NK-92 (cell line): ENCODE measurements at regions not wholly inside any gene's neighbourhood (a gene's known extent, or its start where the extent isn't known, plus 50 kb on each side); places are given as distances from the start of the nearest gene placed in this dataset.
"Not testable (repeated sequence)": the region's sequence is repeated elsewhere in the genome, so short reads cannot be mapped to it uniquely, and the experiment has no call there.

ENCODE experiments used
- DNase-seq: peaks from one replicate; lab custom pipeline; 2025; ENCODE audit not compliant: unreplicated experiment; lab: John Stamatoyannopoulos, UW

GRCh38 chr11:38900211-38900610 is 2302.2 kb upstream of the RAG2 start:
- DNase-seq = no peak

GRCh38 chr11:38894201-38894600 is 2296.2 kb upstream of the RAG2 start:
- DNase-seq = not testable (repeated sequence)

- DNase-seq = no peak
Measured at GRCh38 chr11:38884145-38884865, 2286.3 kb upstream of the RAG2 start.

GRCh38 chr11:38867338-38867737 is 2269.3 kb upstream of the RAG2 start:
- no peak for DNase-seq

GRCh38 chr11:38865922-38866321 is 2267.9 kb upstream of the RAG2 start:
- no peak for DNase-seq

- no peak for DNase-seq
Measured at GRCh38 chr11:38842991-38843390, 2245.0 kb upstream of the RAG2 start.

- DNase-seq = no peak
Measured at GRCh38 chr11:38839071-38839470, 2241.0 kb upstream of the RAG2 start.

GRCh38 chr11:38835966-38836365 is 2237.9 kb upstream of the RAG2 start:
- no peak for DNase-seq

- DNase-seq = no peak
Measured at GRCh38 chr11:38824573-38824972, 2226.5 kb upstream of the RAG2 start.

- not testable (repeated sequence) for DNase-seq
Measured at GRCh38 chr11:38821786-38822185, 2223.8 kb upstream of the RAG2 start.

GRCh38 chr11:38819981-38820380 is 2221.9 kb upstream of the RAG2 start:
- DNase-seq = no peak

- no peak for DNase-seq
Measured at GRCh38 chr11:38818720-38819119, 2220.7 kb upstream of the RAG2 start.

- no peak for DNase-seq
Measured at GRCh38 chr11:38814670-38815069, 2216.6 kb upstream of the RAG2 start.

- DNase-seq = no peak
Measured at GRCh38 chr11:38809521-38809920, 2211.5 kb upstream of the RAG2 start.

- no peak for DNase-seq
Measured at GRCh38 chr11:38796281-38796680, 2198.2 kb upstream of the RAG2 start.

- no peak for DNase-seq
Measured at GRCh38 chr11:38795027-38795426, 2197.0 kb upstream of the RAG2 start.

- DNase-seq = no peak
Measured at GRCh38 chr11:38791346-38791961, 2193.4 kb upstream of the RAG2 start.

- no peak for DNase-seq
Measured at GRCh38 chr11:38788561-38788960, 2190.5 kb upstream of the RAG2 start.

GRCh38 chr11:38784164-38784563 is 2186.1 kb upstream of the RAG2 start:
- DNase-seq = no peak

- no peak for DNase-seq
Measured at GRCh38 chr11:38766796-38767195, 2168.8 kb upstream of the RAG2 start.

- DNase-seq = no peak
Measured at GRCh38 chr11:38759394-38759793, 2161.4 kb upstream of the RAG2 start.

GRCh38 chr11:38756537-38756936 is 2158.5 kb upstream of the RAG2 start:
- no peak for DNase-seq

GRCh38 chr11:38751421-38751820 is 2153.4 kb upstream of the RAG2 start:
- no peak for DNase-seq
